ENCODE measurements at regions not wholly inside any gene's neighbourhood (a gene's known extent, or its start where the extent isn't known, plus 50 kb on each side); places are given as distances from the start of the nearest gene placed in this dataset.

GRCh38 chr17:69959283-69959682 lies 115.7 kb upstream of the KCNJ16 start:
- ChIA-PET CTCF (no interaction called here), POLR2A (no interaction called here)
- Mint-ChIP-seq H3K4me3 (no peak overlapping the region), H3K4me1 (no peaks in the 10 kb centered on the region), H3K27me3 (no peaks in the 10 kb centered on the region), H3K9me3 (peaks cover 3% of the 10 kb centered on the region), H3K36me3 (ENCODE audit: low read depth) (no peaks in the 10 kb centered on the region), H3K27ac (no peak overlapping the region)
- no peak for DNase-seq

- CTCF ChIA-PET: no interaction called here
- no peaks in the 10 kb centered on the region for H3K4me1 Mint-ChIP-seq
- POLR2A ChIA-PET: no interaction called here
- H3K27me3 Mint-ChIP-seq: no peaks in the 10 kb centered on the region
- peaks cover 3% of the 10 kb centered on the region for H3K9me3 Mint-ChIP-seq
- DNase-seq: no peak
- H3K27ac Mint-ChIP-seq: no peak overlapping the region
- no peak overlapping the region for H3K4me3 Mint-ChIP-seq
- no peaks in the 10 kb centered on the region for H3K36me3 Mint-ChIP-seq (ENCODE audit: low read depth)
These were observed 114.3 kb upstream of the KCNJ16 start for GRCh38 chr17:69960755-69961154.

GRCh38 chr17:69961501-69962145 lies 113.4 kb upstream of the KCNJ16 start:
- Mint-ChIP-seq H3K9me3 (peaks cover 3% of the 10 kb centered on the region), H3K27ac (no peak overlapping the region), H3K36me3 (ENCODE audit: low read depth) (no peaks in the 10 kb centered on the region), H3K4me1 (no peaks in the 10 kb centered on the region), H3K4me3 (no peak overlapping the region), H3K27me3 (no peaks in the 10 kb centered on the region)
- ChIA-PET POLR2A (no interaction called here), CTCF (no interaction called here)
- DNase-seq: no peak

- ChIA-PET POLR2A (no interaction called here), CTCF (no interaction called here)
- no peaks in the 10 kb centered on the region for H3K36me3 Mint-ChIP-seq (ENCODE audit: low read depth)
- H3K4me1 Mint-ChIP-seq: no peaks in the 10 kb centered on the region
- H3K9me3 Mint-ChIP-seq: peaks cover 3% of the 10 kb centered on the region
- no peak for DNase-seq
- no peaks in the 10 kb centered on the region for H3K27me3 Mint-ChIP-seq
- H3K27ac Mint-ChIP-seq: no peak overlapping the region
- H3K4me3 Mint-ChIP-seq: no peak overlapping the region
These were observed 112.5 kb upstream of the KCNJ16 start for GRCh38 chr17:69962436-69962995.

GRCh38 chr17:69967910-69968411 lies 107.1 kb upstream of the KCNJ16 start:
- Mint-ChIP-seq H3K4me1 (no peaks in the 10 kb centered on the region), H3K27ac (no peak overlapping the region), H3K4me3 (no peak overlapping the region), H3K27me3 (no peaks in the 10 kb centered on the region), H3K36me3 (ENCODE audit: low read depth) (no peaks in the 10 kb centered on the region), H3K9me3 (no peaks in the 10 kb centered on the region)
- ChIA-PET POLR2A (no interaction called here), CTCF (no interaction called here)
- DNase-seq: no peak

GRCh38 chr17:69969897-69970296 lies 105.1 kb upstream of the KCNJ16 start:
- CTCF ChIA-PET: no interaction called here
- Mint-ChIP-seq H3K27me3 (no peaks in the 10 kb centered on the region), H3K4me3 (no peak overlapping the region), H3K9me3 (no peaks in the 10 kb centered on the region), H3K4me1 (no peaks in the 10 kb centered on the region), H3K27ac (no peak overlapping the region), H3K36me3 (ENCODE audit: low read depth) (no peaks in the 10 kb centered on the region)
- POLR2A ChIA-PET: no interaction called here
- DNase-seq: no peak

- Mint-ChIP-seq H3K27ac (no peak overlapping the region), H3K27me3 (no peaks in the 10 kb centered on the region), H3K4me1 (no peaks in the 10 kb centered on the region), H3K4me3 (no peak overlapping the region), H3K36me3 (ENCODE audit: low read depth) (no peaks in the 10 kb centered on the region), H3K9me3 (no peaks in the 10 kb centered on the region)
- CTCF ChIA-PET: no interaction called here
- DNase-seq: no peak
- POLR2A ChIA-PET: no interaction called here
These were observed 102.8 kb upstream of the KCNJ16 start for GRCh38 chr17:69972251-69972650.

GRCh38 chr17:69975808-69976207 lies 99.2 kb upstream of the KCNJ16 start:
- H3K36me3 Mint-ChIP-seq (ENCODE audit: low read depth): no peaks in the 10 kb centered on the region
- H3K4me3 Mint-ChIP-seq: no peak overlapping the region
- no peak overlapping the region for H3K27ac Mint-ChIP-seq
- CTCF ChIA-PET: no interaction called here
- no peaks in the 10 kb centered on the region for H3K27me3 Mint-ChIP-seq
- no peak for DNase-seq
- POLR2A ChIA-PET: no interaction called here
- no peaks in the 10 kb centered on the region for H3K9me3 Mint-ChIP-seq
- no peaks in the 10 kb centered on the region for H3K4me1 Mint-ChIP-seq

GRCh38 chr17:69978056-69978646 lies 96.9 kb upstream of the KCNJ16 start:
- Mint-ChIP-seq H3K9me3 (no peaks in the 10 kb centered on the region), H3K4me3 (no peak overlapping the region), H3K36me3 (ENCODE audit: low read depth) (no peaks in the 10 kb centered on the region), H3K4me1 (no peaks in the 10 kb centered on the region), H3K27me3 (no peaks in the 10 kb centered on the region), H3K27ac (no peak overlapping the region)
- ChIA-PET POLR2A (no interaction called here), CTCF (no interaction called here)
- DNase-seq: no peak

GRCh38 chr17:69981441-69981840 lies 93.6 kb upstream of the KCNJ16 start:
- Mint-ChIP-seq H3K27ac (no peak overlapping the region), H3K36me3 (ENCODE audit: low read depth) (no peaks in the 10 kb centered on the region), H3K27me3 (no peaks in the 10 kb centered on the region), H3K4me1 (no peaks in the 10 kb centered on the region), H3K4me3 (no peak overlapping the region), H3K9me3 (no peaks in the 10 kb centered on the region)
- ChIA-PET CTCF (no interaction called here), POLR2A (no interaction called here)
- DNase-seq: no peak

GRCh38 chr17:69995476-69995875 lies 79.5 kb upstream of the KCNJ16 start:
- Mint-ChIP-seq H3K9me3 (no peaks in the 10 kb centered on the region), H3K27me3 (no peaks in the 10 kb centered on the region), H3K36me3 (ENCODE audit: low read depth) (no peaks in the 10 kb centered on the region), H3K4me1 (no peaks in the 10 kb centered on the region), H3K4me3 (no peak overlapping the region), H3K27ac (no peak overlapping the region)
- POLR2A ChIA-PET: no interaction called here
- DNase-seq: no peak
- CTCF ChIA-PET: no interaction called here

- Mint-ChIP-seq H3K36me3 (ENCODE audit: low read depth) (no peaks in the 10 kb centered on the region), H3K27ac (no peak overlapping the region), H3K4me3 (no peak overlapping the region), H3K4me1 (no peaks in the 10 kb centered on the region), H3K9me3 (no peaks in the 10 kb centered on the region), H3K27me3 (no peaks in the 10 kb centered on the region)
- DNase-seq: no peak
- POLR2A ChIA-PET: no interaction called here
- CTCF ChIA-PET: no interaction called here
These were observed 77.7 kb upstream of the KCNJ16 start for GRCh38 chr17:69997332-69997731.

GRCh38 chr17:69999253-69999652 lies 75.8 kb upstream of the KCNJ16 start:
- no peaks in the 10 kb centered on the region for H3K27me3 Mint-ChIP-seq
- ChIA-PET POLR2A (no interaction called here), CTCF (no interaction called here)
- DNase-seq: no peak
- no peaks in the 10 kb centered on the region for H3K4me1 Mint-ChIP-seq
- H3K4me3 Mint-ChIP-seq: no peak overlapping the region
- no peaks in the 10 kb centered on the region for H3K36me3 Mint-ChIP-seq (ENCODE audit: low read depth)
- H3K27ac Mint-ChIP-seq: no peak overlapping the region
- no peaks in the 10 kb centered on the region for H3K9me3 Mint-ChIP-seq

- no peak overlapping the region for H3K4me3 Mint-ChIP-seq
- no peaks in the 10 kb centered on the region for H3K9me3 Mint-ChIP-seq
- no peaks in the 10 kb centered on the region for H3K27me3 Mint-ChIP-seq
- ChIA-PET CTCF (no interaction called here), POLR2A (no interaction called here)
- no peaks in the 10 kb centered on the region for H3K36me3 Mint-ChIP-seq (ENCODE audit: low read depth)
- H3K27ac Mint-ChIP-seq: no peak overlapping the region
- no peaks in the 10 kb centered on the region for H3K4me1 Mint-ChIP-seq
- DNase-seq: no peak
These were observed 68.9 kb upstream of the KCNJ16 start for GRCh38 chr17:70006159-70006558.
